B cell (primary cell): ENCODE measurements at regions not wholly inside any gene's neighbourhood (a gene's known extent, or its start where the extent isn't known, plus 50 kb on each side); places are given as distances from the start of the nearest gene placed in this dataset.
"Not testable (repeated sequence)": the region's sequence is repeated elsewhere in the genome, so short reads cannot be mapped to it uniquely, and the experiment has no call there.

Source experiments
- ATAC-seq: fragments of 200-7000 bp; cut with Tn5 transposase; one replicate; pipeline ENCODE4 v1.10.0; 2021; ENCODE audit warnings: low read depth, mild to moderate bottlenecking, moderate number of reproducible peaks, moderate library complexity
- CTCF ChIA-PET: fragments of 350-600 bp; sonication (Branson Sonifier 250); formaldehyde crosslinking; loops from one replicate; lab custom pipeline; 2021; ENCODE audit warnings: antibody characterized with exemption, inconsistent platforms; lab: Charles Lee
- POLR2A ChIA-PET: fragments of 350-600 bp; sonication (Branson Sonifier 250); formaldehyde crosslinking; loops from one replicate; lab custom pipeline; 2021; ENCODE audit warnings: antibody characterized with exemption; lab: Charles Lee
- DNase-seq: peaks from one replicate; pipeline ENCODE4 v3.0.0; 2013
- H2AFZ ChIP-seq: 2 replicates; pipeline ENCODE4 v1.6.1; 2012; ENCODE audit warnings: mild to moderate bottlenecking, low read depth, low read length; ENCODE audit not compliant: insufficient read depth, poor library complexity, severe bottlenecking
- H3K27ac ChIP-seq, 2 donors: 1 replicate in 1 of 2; 2 replicates in 1 of 2; pipeline ENCODE4 v1.5.1; 2012 to 2013; ENCODE audit warnings: low read length in 2 of 2, mild to moderate bottlenecking in 2 of 2, moderate library complexity in 1 of 2
- H3K27me3 ChIP-seq, 4 experiments: fragments of 200-600 bp in 1 of 4; sonication (generic) in 1 of 4; replicated peaks in 1 of 4; 1 replicate in 2 of 4; 2 replicates in 2 of 4; pipeline versions ENCODE4 v1.6.1 to v1.7.0; 2013 to 2016; ENCODE audit warnings: low read length in 3 of 4, mild to moderate bottlenecking in 2 of 4, mixed read lengths in 1 of 4, moderate library complexity in 1 of 4; ENCODE audit not compliant: insufficient read depth in 4 of 4, control insufficient read depth in 3 of 4; ENCODE audit errors: control extremely low read depth in 1 of 4
- H3K36me3 ChIP-seq, 2 experiments: replicated peaks in 1 of 2; 1 replicate in 1 of 2; 2 replicates in 1 of 2; pipeline versions ENCODE4 v1.6.1 to v1.7.1; 2013; ENCODE audit warnings: low read length in 1 of 2; ENCODE audit not compliant: insufficient read depth in 2 of 2, control insufficient read depth in 1 of 2; ENCODE audit errors: control extremely low read depth in 1 of 2, extremely low read depth in 1 of 2
- H3K4me1 ChIP-seq, 2 donors: fragments of 200-600 bp in 1 of 2; sonication (generic) in 1 of 2; 1 replicate in 1 of 2; 2 replicates in 1 of 2; pipeline versions ENCODE4 v1.5.1 to v1.6.1; 2013 to 2017; ENCODE audit warnings: low read length in 2 of 2; ENCODE audit not compliant: control insufficient read depth in 2 of 2, insufficient read depth in 2 of 2
- H3K4me2 ChIP-seq: replicated peaks from 2 replicates; pipeline ENCODE3; 2012; ENCODE audit warnings: mild to moderate bottlenecking, low read depth, low read length; ENCODE audit not compliant: poor library complexity, severe bottlenecking
- H3K4me3 ChIP-seq, 5 experiments: fragments of 200-600 bp in 1 of 5; sonication (generic) in 1 of 5; 1 replicate in 3 of 5; 2 replicates in 2 of 5; pipeline versions ENCODE4 v1.5.1 to v1.7.0; 2011 to 2016; ENCODE audit warnings: low read length in 4 of 5, mild to moderate bottlenecking in 4 of 5, low read depth in 2 of 5, control low read depth in 1 of 5, moderate library complexity in 1 of 5; ENCODE audit not compliant: insufficient read depth in 1 of 5; ENCODE audit errors: control extremely low read depth in 1 of 5, extremely low read depth in 1 of 5
- H3K79me2 ChIP-seq: fragments of 200-600 bp; sonication (generic); one replicate; pipeline ENCODE4 v1.6.0; 2016; ENCODE audit warnings: low read length; ENCODE audit not compliant: control insufficient read depth, insufficient read depth
- H3K9ac ChIP-seq: fragments of 200-600 bp; sonication (generic); 2 replicates; pipeline ENCODE4 v1.6.1; 2017; ENCODE audit warnings: mild to moderate bottlenecking, low read length, moderate library complexity
- H3K9me3 ChIP-seq, 3 donors: one replicate each; pipeline versions ENCODE4 v1.6.1 to v1.7.1; 2013; ENCODE audit warnings: low read length in 2 of 3; ENCODE audit not compliant: control insufficient read depth in 2 of 3, insufficient read depth in 1 of 3; ENCODE audit errors: control extremely low read depth in 1 of 3
- H4K20me1 ChIP-seq: 2 replicates; pipeline ENCODE4 v1.6.0; 2012; ENCODE audit warnings: mild to moderate bottlenecking, low read length; ENCODE audit not compliant: insufficient read depth, control insufficient read depth, poor library complexity, severe bottlenecking
- H3K27ac Mint-ChIP-seq: one replicate; pipeline ENCODE4 v1.8.0; 2021; ENCODE audit warnings: mixed read lengths
- H3K27me3 Mint-ChIP-seq: one replicate; pipeline ENCODE4 v1.8.0; 2021; ENCODE audit warnings: mixed read lengths
- H3K4me1 Mint-ChIP-seq: one replicate; pipeline ENCODE4 v1.8.0; 2021; ENCODE audit warnings: mixed read lengths
- H3K4me3 Mint-ChIP-seq: one replicate; pipeline ENCODE4 v1.8.0; 2021; ENCODE audit warnings: mixed read lengths
- H3K9me3 Mint-ChIP-seq: one replicate; pipeline ENCODE4 v1.8.0; 2022; ENCODE audit warnings: mixed read lengths; ENCODE audit not compliant: insufficient read depth
- WGBS: methylation state at CpG from one replicate; pipeline ENCODE4 v1.1.5; 2013; ENCODE audit warnings: missing lambda C conversion rate; ENCODE audit not compliant: insufficient coverage; 5-methylcytosine and 5-hydroxymethylcytosine counted together
- intact Hi-C: fragments of 100-400 bp; cut with micrococcal nuclease; formaldehyde crosslinking; loops from one replicate; pipeline ENCODE4 v1.10.0; 2022

GRCh38 chr7:35921338-35921737 lies 120.5 kb downstream of the SEPTIN7 start:
- H3K27me3 ChIP-seq, H3K4me3 ChIP-seq, H3K9me3 Mint-ChIP-seq, H4K20me1 ChIP-seq, H3K9me3 ChIP-seq, DNase-seq, H3K27ac Mint-ChIP-seq, H3K79me2 ChIP-seq, H3K4me3 Mint-ChIP-seq, H3K9ac ChIP-seq, H2AFZ ChIP-seq, ATAC-seq, H3K36me3 ChIP-seq, H3K27ac ChIP-seq, H3K4me2 ChIP-seq, H3K27me3 Mint-ChIP-seq, POLR2A ChIA-PET, intact Hi-C loops: not testable (repeated sequence)
- peaks cover 16% of the 10 kb centered on the region for H3K4me1 Mint-ChIP-seq
- H3K4me1 ChIP-seq = peaks cover 0 to 13% of the 10 kb centered on the region in 2 donors
- CTCF ChIA-PET = interaction anchor here (3.0 kb wide), 1 partner anchor 55 kb away, joined by 16 read pairs; no protein-coding TSS in a partner anchor
- WGBS = 76% methylated on average over 3 of the region's 5 CpGs

- CTCF ChIA-PET = interaction anchor here (0.8 kb wide), 1 partner anchor 49 kb away, joined by 4 read pairs; no protein-coding TSS in a partner anchor
- H3K27ac ChIP-seq, H3K9me3 ChIP-seq, H3K9ac ChIP-seq, H4K20me1 ChIP-seq, H3K27ac Mint-ChIP-seq, DNase-seq, H3K4me2 ChIP-seq, H2AFZ ChIP-seq, H3K4me1 Mint-ChIP-seq, H3K9me3 Mint-ChIP-seq, H3K4me3 Mint-ChIP-seq, intact Hi-C loops, H3K4me3 ChIP-seq, ATAC-seq, H3K4me1 ChIP-seq, POLR2A ChIA-PET, H3K27me3 Mint-ChIP-seq, H3K79me2 ChIP-seq, H3K27me3 ChIP-seq, H3K36me3 ChIP-seq: not testable (repeated sequence)
- no CpG with 5 or more reads among the region's 7 CpGs for WGBS
Observed at GRCh38 chr7:35924668-35925067, 123.8 kb downstream of the SEPTIN7 start.

GRCh38 chr7:35926966-35927365 lies 126.1 kb downstream of the SEPTIN7 start:
- CTCF ChIA-PET, H3K4me3 Mint-ChIP-seq, H2AFZ ChIP-seq, H3K9ac ChIP-seq, ATAC-seq, H3K9me3 ChIP-seq, POLR2A ChIA-PET, H3K4me2 ChIP-seq, H3K4me1 Mint-ChIP-seq, H3K27ac ChIP-seq, H3K27ac Mint-ChIP-seq, H4K20me1 ChIP-seq, H3K27me3 ChIP-seq, H3K27me3 Mint-ChIP-seq, H3K36me3 ChIP-seq, H3K79me2 ChIP-seq, H3K9me3 Mint-ChIP-seq, intact Hi-C loops, H3K4me3 ChIP-seq, DNase-seq, H3K4me1 ChIP-seq: not testable (repeated sequence)
- WGBS = no CpG with 5 or more reads among the region's 9 CpGs

- H3K27ac Mint-ChIP-seq, H3K4me3 Mint-ChIP-seq, H3K79me2 ChIP-seq, POLR2A ChIA-PET, H3K27ac ChIP-seq, H3K9me3 Mint-ChIP-seq, H3K36me3 ChIP-seq, H3K9ac ChIP-seq, H3K4me2 ChIP-seq, H3K4me1 Mint-ChIP-seq, H4K20me1 ChIP-seq, intact Hi-C loops, DNase-seq, CTCF ChIA-PET, H3K4me3 ChIP-seq, H3K4me1 ChIP-seq, H3K27me3 Mint-ChIP-seq, H3K27me3 ChIP-seq, H2AFZ ChIP-seq, ATAC-seq, H3K9me3 ChIP-seq: not testable (repeated sequence)
Observed at GRCh38 chr7:35931134-35931533, 130.3 kb downstream of the SEPTIN7 start.
